HG03432 (cell line): ENCODE measurements at regions not wholly inside any gene's neighbourhood (a gene's known extent, or its start where the extent isn't known, plus 50 kb on each side); places are given as distances from the start of the nearest gene placed in this dataset.

ENCODE experiments used
- ATAC-seq: cut with Tn5 transposase; IDR thresholded peaks from one replicate; pipeline ENCODE4 v1.9.1; 2021; ENCODE audit warnings: mild to moderate bottlenecking, moderate library complexity; ENCODE audit not compliant: unreplicated experiment

GRCh38 chr11:130766650-130767565 lies 149.4 kb downstream of the SNX19 start:
- no peak for ATAC-seq

GRCh38 chr11:130769782-130770535 lies 146.3 kb downstream of the SNX19 start:
- no peak for ATAC-seq

- ATAC-seq = no peak
Observed at GRCh38 chr11:130771708-130772107, 144.6 kb downstream of the SNX19 start.

- no peak for ATAC-seq
Observed at GRCh38 chr11:130772266-130773227, 143.7 kb downstream of the SNX19 start.

GRCh38 chr11:130773244-130773820 lies 142.9 kb downstream of the SNX19 start:
- ATAC-seq = no peak

GRCh38 chr11:130774703-130775102 lies 141.6 kb downstream of the SNX19 start:
- ATAC-seq = no peak

GRCh38 chr11:130775306-130776060 lies 140.8 kb downstream of the SNX19 start:
- no peak for ATAC-seq

GRCh38 chr11:130776061-130776419 lies 140.2 kb downstream of the SNX19 start:
- no peak for ATAC-seq

- no peak for ATAC-seq
Observed at GRCh38 chr11:130778026-130778425, 138.3 kb downstream of the SNX19 start.

GRCh38 chr11:130778705-130779104 lies 137.6 kb downstream of the SNX19 start:
- ATAC-seq = no peak

GRCh38 chr11:130779267-130779666 lies 137.0 kb downstream of the SNX19 start:
- no peak for ATAC-seq

- no peak for ATAC-seq
Observed at GRCh38 chr11:130779943-130780342, 136.3 kb downstream of the SNX19 start.

- no peak for ATAC-seq
Observed at GRCh38 chr11:130780437-130780836, 135.8 kb downstream of the SNX19 start.

- ATAC-seq = no peak
Observed at GRCh38 chr11:130781931-130782330, 134.3 kb downstream of the SNX19 start.

- ATAC-seq = no peak
Observed at GRCh38 chr11:130782361-130783222, 133.7 kb downstream of the SNX19 start.

GRCh38 chr11:130783323-130783722 lies 133.0 kb downstream of the SNX19 start:
- no peak for ATAC-seq

- no peak for ATAC-seq
Observed at GRCh38 chr11:130785380-130786116, 130.7 kb downstream of the SNX19 start.

GRCh38 chr11:130786586-130786985 lies 129.7 kb downstream of the SNX19 start:
- no peak for ATAC-seq
